Neural cell (in vitro differentiated cells): ENCODE measurements at regions not wholly inside any gene's neighbourhood (a gene's known extent, or its start where the extent isn't known, plus 50 kb on each side); places are given as distances from the start of the nearest gene placed in this dataset.

Source experiments
- H2AFZ ChIP-seq: fragments of 200-600, 300-800 bp; sonication (generic), shearing (Covaris generic); 2 replicates; pipeline ENCODE4 v1.6.0; 2014; ENCODE audit warnings: low read depth, mild to moderate bottlenecking, antibody characterized with exemption, low read length, moderate library complexity
- H3F3A ChIP-seq: fragments of 200-600 bp; shearing (Covaris generic); 2 replicates; pipeline ENCODE4 v1.6.1; 2016; ENCODE audit warnings: mild to moderate bottlenecking, moderate library complexity, mixed read lengths, antibody characterized with exemption, low read length; ENCODE audit not compliant: insufficient read depth, poor library complexity, severe bottlenecking
- H3K27ac ChIP-seq: fragments of 200-600, 300-800 bp; sonication (generic), shearing (Covaris generic); 2 replicates; pipeline ENCODE4 v1.5.1; 2014; ENCODE audit warnings: mild to moderate bottlenecking, low read length, moderate library complexity
- H3K27me3 ChIP-seq: fragments of 300-800, 200-600 bp; sonication (generic), shearing (Covaris generic); 2 replicates; pipeline ENCODE4 v1.6.0; 2014; ENCODE audit warnings: mild to moderate bottlenecking, low read depth, low read length, moderate library complexity; ENCODE audit not compliant: insufficient read depth
- H3K36me3 ChIP-seq: fragments of 300-800, 200-600 bp; sonication (generic), shearing (Covaris generic); 2 replicates; pipeline ENCODE4 v1.5.1; 2014; ENCODE audit warnings: mild to moderate bottlenecking, antibody characterized with exemption, low read length, moderate library complexity; ENCODE audit not compliant: insufficient read depth
- H3K4me2 ChIP-seq: fragments of 300-800, 200-600 bp; sonication (generic), shearing (Covaris generic); 2 replicates; pipeline ENCODE4 v1.6.0; 2014; ENCODE audit warnings: mild to moderate bottlenecking, low read length
- H3K4me3 ChIP-seq: fragments of 300-800, 200-600 bp; sonication (generic), shearing (Covaris generic); 2 replicates; pipeline ENCODE4 v1.5.1; 2014; ENCODE audit warnings: mild to moderate bottlenecking, low read length, moderate library complexity
- H3K79me2 ChIP-seq: fragments of 200-600 bp; shearing (Covaris generic); replicated peaks from 2 replicates; pipeline ENCODE4 v1.6.0; 2014; ENCODE audit warnings: mild to moderate bottlenecking, low read length, moderate library complexity; ENCODE audit not compliant: insufficient read depth
- H3K9ac ChIP-seq: fragments of 300-800, 200-600 bp; sonication (generic), shearing (Covaris generic); 2 replicates; pipeline ENCODE4 v1.6.1; 2016; ENCODE audit warnings: mild to moderate bottlenecking, low read length, mixed read lengths
- H3K9me2 ChIP-seq: fragments of 200-600 bp; shearing (Covaris generic); 2 replicates; pipeline ENCODE4 v1.6.1; 2016; ENCODE audit warnings: mild to moderate bottlenecking, low read length, mixed read lengths; ENCODE audit not compliant: insufficient read depth
- H3K9me3 ChIP-seq: fragments of 200-600, 300-800 bp; sonication (generic), shearing (Covaris generic); 2 replicates; pipeline ENCODE4 v1.6.1; 2016; ENCODE audit warnings: mild to moderate bottlenecking, mixed run types, low read length, moderate library complexity, mixed read lengths
- H4K20me1 ChIP-seq: fragments of 200-600 bp; shearing (Covaris generic); 2 replicates; pipeline ENCODE4 v1.6.1; 2016; ENCODE audit warnings: mild to moderate bottlenecking, mixed run types; ENCODE audit not compliant: insufficient read depth
- EP300 ChIP-seq: fragments of 450-650 bp; conservative IDR thresholded peaks from 2 replicates; pipeline ENCODE4 v1.6.1; 2014; ENCODE audit warnings: antibody characterized with exemption, mild to moderate bottlenecking, moderate library complexity; ENCODE audit not compliant: poor library complexity, severe bottlenecking
- EZH2 ChIP-seq: fragments of 200-600, 300-800 bp; shearing (Covaris generic), sonication (generic); IDR thresholded peaks from 2 replicates; pipeline ENCODE4 v1.6.1; 2014; ENCODE audit warnings: antibody characterized with exemption, low read length, borderline replicate concordance, mild to moderate bottlenecking; ENCODE audit not compliant: insufficient read depth, poor library complexity, severe bottlenecking
- MXI1 ChIP-seq: fragments of 450-650 bp; conservative IDR thresholded peaks from 2 replicates; pipeline ENCODE4 v1.6.1; 2014; ENCODE audit warnings: antibody characterized with exemption, mild to moderate bottlenecking; ENCODE audit not compliant: poor library complexity, severe bottlenecking
- POLR2AphosphoS5 ChIP-seq: IDR thresholded peaks from 2 replicates; pipeline ENCODE4 v1.6.1; 2012
- RAD21 ChIP-seq: fragments of 450-650 bp; conservative IDR thresholded peaks from 2 replicates; pipeline ENCODE4 v1.6.1; 2014; ENCODE audit warnings: antibody characterized with exemption, mild to moderate bottlenecking, moderate library complexity
- SMC3 ChIP-seq: fragments of 450-650 bp; conservative IDR thresholded peaks from 2 replicates; pipeline ENCODE4 v1.6.1; 2014; ENCODE audit warnings: antibody characterized with exemption, mild to moderate bottlenecking, moderate library complexity; ENCODE audit not compliant: poor library complexity
- TAF1 ChIP-seq: IDR thresholded peaks from 2 replicates; pipeline ENCODE4 v1.6.1; 2012; ENCODE audit warnings: low read depth
- TF ChIP-seq, protein P1 (sequence below): IDR thresholded peaks from 2 replicates; pipeline ENCODE4 v1.6.1; 2012; ENCODE audit warnings: borderline replicate concordance
- TF ChIP-seq, protein P2 (sequence below): fragments of 450-650 bp; IDR thresholded peaks from 2 replicates; pipeline ENCODE4 v1.5.1; 2014; ENCODE audit warnings: antibody characterized with exemption, mild to moderate bottlenecking, moderate library complexity; ENCODE audit not compliant: poor library complexity, severe bottlenecking

DNA sequence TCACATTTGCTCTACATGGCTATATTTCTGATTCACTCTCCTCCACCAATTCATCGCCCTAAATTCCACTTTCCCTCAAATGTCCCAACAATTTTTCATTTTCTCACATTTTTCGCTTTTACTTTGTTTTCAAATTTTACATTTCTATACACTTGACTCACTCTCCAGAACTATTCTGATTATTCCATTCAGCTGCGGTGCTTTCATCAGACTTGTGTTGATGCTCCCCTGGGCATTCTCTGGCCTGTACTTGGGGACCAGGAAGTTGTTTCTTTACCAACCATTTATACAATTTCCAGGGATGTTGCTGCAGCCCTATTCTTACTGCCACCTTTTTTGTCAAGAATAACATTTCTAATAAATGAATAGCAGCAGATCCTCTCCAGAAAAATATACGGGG, 444.8 kb downstream of the MAFB start:
- H3K27ac ChIP-seq: no peak overlapping the region
- TF ChIP-seq, protein P1, sequence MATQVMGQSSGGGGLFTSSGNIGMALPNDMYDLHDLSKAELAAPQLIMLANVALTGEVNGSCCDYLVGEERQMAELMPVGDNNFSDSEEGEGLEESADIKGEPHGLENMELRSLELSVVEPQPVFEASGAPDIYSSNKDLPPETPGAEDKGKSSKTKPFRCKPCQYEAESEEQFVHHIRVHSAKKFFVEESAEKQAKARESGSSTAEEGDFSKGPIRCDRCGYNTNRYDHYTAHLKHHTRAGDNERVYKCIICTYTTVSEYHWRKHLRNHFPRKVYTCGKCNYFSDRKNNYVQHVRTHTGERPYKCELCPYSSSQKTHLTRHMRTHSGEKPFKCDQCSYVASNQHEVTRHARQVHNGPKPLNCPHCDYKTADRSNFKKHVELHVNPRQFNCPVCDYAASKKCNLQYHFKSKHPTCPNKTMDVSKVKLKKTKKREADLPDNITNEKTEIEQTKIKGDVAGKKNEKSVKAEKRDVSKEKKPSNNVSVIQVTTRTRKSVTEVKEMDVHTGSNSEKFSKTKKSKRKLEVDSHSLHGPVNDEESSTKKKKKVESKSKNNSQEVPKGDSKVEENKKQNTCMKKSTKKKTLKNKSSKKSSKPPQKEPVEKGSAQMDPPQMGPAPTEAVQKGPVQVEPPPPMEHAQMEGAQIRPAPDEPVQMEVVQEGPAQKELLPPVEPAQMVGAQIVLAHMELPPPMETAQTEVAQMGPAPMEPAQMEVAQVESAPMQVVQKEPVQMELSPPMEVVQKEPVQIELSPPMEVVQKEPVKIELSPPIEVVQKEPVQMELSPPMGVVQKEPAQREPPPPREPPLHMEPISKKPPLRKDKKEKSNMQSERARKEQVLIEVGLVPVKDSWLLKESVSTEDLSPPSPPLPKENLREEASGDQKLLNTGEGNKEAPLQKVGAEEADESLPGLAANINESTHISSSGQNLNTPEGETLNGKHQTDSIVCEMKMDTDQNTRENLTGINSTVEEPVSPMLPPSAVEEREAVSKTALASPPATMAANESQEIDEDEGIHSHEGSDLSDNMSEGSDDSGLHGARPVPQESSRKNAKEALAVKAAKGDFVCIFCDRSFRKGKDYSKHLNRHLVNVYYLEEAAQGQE: no peak
- TF ChIP-seq RAD21 (no peak), POLR2AphosphoS5 (no peak), SMC3 (no peak), EP300 (no peak), EZH2 (no peak), TAF1 (no peak), MXI1 (no peak)
- TF ChIP-seq, protein P2, sequence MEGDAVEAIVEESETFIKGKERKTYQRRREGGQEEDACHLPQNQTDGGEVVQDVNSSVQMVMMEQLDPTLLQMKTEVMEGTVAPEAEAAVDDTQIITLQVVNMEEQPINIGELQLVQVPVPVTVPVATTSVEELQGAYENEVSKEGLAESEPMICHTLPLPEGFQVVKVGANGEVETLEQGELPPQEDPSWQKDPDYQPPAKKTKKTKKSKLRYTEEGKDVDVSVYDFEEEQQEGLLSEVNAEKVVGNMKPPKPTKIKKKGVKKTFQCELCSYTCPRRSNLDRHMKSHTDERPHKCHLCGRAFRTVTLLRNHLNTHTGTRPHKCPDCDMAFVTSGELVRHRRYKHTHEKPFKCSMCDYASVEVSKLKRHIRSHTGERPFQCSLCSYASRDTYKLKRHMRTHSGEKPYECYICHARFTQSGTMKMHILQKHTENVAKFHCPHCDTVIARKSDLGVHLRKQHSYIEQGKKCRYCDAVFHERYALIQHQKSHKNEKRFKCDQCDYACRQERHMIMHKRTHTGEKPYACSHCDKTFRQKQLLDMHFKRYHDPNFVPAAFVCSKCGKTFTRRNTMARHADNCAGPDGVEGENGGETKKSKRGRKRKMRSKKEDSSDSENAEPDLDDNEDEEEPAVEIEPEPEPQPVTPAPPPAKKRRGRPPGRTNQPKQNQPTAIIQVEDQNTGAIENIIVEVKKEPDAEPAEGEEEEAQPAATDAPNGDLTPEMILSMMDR: no peak
- H3K9me3 ChIP-seq: no peaks in the 10 kb centered on the region
- H3K4me2 ChIP-seq: no peak overlapping the region
- H3K27me3 ChIP-seq: no peaks in the 10 kb centered on the region
- H3K9me2 ChIP-seq: no peaks in the 10 kb centered on the region
- H3K79me2 ChIP-seq: no peaks in the 10 kb centered on the region
- H3F3A ChIP-seq: no peaks in the 10 kb centered on the region
- H2AFZ ChIP-seq: no peak overlapping the region
- H3K9ac ChIP-seq: no peak overlapping the region
- no peak overlapping the region for H3K4me3 ChIP-seq
- H3K36me3 ChIP-seq: no peaks in the 10 kb centered on the region
- H4K20me1 ChIP-seq: no peaks in the 10 kb centered on the region

DNA sequence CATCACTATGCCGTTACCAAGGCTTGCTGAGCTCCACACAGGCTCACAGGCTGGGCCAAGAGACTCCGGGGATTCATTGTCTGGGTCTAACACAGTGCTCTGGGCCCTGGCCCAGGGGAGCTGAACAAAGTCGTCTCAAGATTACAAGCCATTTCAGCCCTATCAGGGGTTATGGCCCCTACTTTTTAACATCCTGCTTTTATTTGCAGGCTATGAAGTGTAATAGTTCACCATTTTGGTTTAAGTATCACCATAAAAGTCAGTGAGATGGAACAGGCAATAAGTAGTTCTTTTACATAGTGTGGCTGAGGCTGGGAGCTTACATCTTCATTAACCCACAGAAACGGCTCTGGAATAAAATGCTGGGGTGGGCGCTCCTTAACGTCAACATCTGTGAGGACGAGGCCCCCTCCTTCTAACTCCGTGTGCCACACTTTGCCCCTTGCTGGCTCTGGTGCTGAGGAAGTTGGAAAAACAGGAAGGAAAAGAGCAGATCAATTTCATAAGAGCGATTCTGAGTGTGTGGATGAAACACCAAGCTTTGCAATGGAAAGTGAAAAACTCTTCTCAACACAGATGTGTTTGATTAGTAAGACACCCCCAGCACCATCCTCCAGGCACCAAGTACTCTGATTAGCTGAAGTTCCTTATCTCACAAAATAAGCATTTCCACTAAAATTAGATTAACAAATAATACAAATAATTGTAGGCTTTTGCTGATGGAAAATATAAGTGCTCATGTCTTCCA, 447.3 kb downstream of the MAFB start:
- Histone ChIP-seq H3K4me2 (no peak overlapping the region), H3K79me2 (no peaks in the 10 kb centered on the region), H3K36me3 (no peaks in the 10 kb centered on the region), H3K9me2 (no peaks in the 10 kb centered on the region), H3K4me3 (no peak overlapping the region), H4K20me1 (no peaks in the 10 kb centered on the region), H3K9ac (no peak overlapping the region), H3K27me3 (no peaks in the 10 kb centered on the region), H3F3A (no peaks in the 10 kb centered on the region), H3K27ac (no peak overlapping the region), H3K9me3 (no peaks in the 10 kb centered on the region), H2AFZ (no peak overlapping the region)
- TF ChIP-seq MXI1 (no peak), RAD21 (no peak)
